Activated CD4-positive, alpha-beta T cell treated with anti-CD3 and anti-CD28 coated beads, Interleukin-2, amount 50 U/mL, for 16 hours (primary cell): ENCODE measurements at regions not wholly inside any gene's neighbourhood (a gene's known extent, or its start where the extent isn't known, plus 50 kb on each side); places are given as distances from the start of the nearest gene placed in this dataset.

ENCODE experiments used
- DNase-seq: peaks from one replicate; pipeline ENCODE4 v3.0.0-alpha.2; 2020

DNA sequence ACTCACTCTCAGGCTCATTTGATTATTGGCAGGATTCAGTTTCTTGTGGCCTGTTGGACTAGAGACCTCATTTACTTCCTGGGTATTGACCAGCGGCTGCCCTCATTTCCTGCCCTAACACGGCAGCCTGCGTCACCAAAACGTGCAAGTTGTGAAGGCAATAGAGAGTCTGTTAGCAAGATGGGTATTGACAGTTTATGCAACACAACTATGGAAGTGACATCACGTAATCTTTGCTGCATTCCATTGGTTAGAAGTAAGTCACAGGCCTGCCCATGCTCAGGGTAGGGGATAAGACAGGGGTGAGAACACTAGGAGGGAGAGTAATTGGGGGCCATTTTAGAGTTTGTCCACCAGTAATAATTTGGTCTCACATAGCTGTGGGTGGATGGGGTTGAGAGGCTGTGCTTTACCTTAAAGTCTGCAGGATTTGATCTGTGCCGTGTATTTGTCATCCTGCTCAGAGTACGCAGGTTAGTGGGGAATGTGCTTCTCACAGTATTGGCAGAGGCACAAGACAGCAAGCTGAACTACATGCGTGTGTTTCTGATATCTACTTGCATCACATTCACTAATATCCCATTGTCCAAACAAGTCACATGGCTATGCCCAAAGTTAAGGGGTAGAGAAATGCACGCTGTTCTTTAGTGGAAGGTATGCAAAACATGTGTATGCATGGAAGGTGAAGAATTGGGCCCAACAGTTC, 83.3 kb downstream of the EDEM1 start:
- no peak for DNase-seq

DNA sequence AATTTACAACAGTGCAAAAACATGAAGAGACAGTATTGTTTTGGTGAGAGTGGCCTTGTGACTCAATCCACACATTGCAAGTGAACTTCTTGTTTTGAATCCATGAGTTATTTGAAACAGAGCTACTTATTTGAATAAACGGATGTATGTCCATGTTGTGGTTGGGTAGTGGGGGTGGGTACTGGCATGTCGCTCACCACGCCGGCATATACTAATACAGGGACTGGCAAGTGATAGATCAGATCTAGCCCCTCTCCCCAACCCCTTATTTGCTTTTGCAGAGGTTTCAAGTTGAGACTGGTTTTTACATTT, 83.8 kb downstream of the EDEM1 start:
- peak; percentile 6 for DNase-seq

GRCh38 chr3:5272387-5272786, 84.9 kb downstream of the EDEM1 start:
- no peak for DNase-seq

DNA sequence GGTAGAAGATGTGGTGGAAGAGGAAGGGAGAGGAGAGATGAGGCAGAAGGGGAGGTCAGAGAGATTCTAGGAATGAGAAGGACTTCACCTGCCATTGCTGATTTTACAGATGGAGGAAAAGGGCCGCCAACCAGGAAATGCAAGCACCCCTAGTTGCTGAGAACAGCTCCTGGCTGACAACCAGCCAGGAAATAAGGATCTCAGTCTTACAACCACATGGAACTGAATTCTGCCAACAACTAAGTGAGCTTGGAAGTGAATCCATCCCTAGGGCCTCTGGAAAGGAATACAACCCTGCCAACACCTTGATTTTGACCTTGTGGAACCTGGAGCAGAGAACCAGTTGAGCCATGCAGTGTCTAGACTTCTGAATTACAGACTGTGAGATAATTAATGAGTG, 86.6 kb downstream of the EDEM1 start:
- DNase-seq = no peak

GRCh38 chr3:5275529-5275928, 88.0 kb downstream of the EDEM1 start:
- DNase-seq = no peak

- no peak for DNase-seq
These were observed 89.4 kb downstream of the EDEM1 start for GRCh38 chr3:5276934-5277333.

DNA sequence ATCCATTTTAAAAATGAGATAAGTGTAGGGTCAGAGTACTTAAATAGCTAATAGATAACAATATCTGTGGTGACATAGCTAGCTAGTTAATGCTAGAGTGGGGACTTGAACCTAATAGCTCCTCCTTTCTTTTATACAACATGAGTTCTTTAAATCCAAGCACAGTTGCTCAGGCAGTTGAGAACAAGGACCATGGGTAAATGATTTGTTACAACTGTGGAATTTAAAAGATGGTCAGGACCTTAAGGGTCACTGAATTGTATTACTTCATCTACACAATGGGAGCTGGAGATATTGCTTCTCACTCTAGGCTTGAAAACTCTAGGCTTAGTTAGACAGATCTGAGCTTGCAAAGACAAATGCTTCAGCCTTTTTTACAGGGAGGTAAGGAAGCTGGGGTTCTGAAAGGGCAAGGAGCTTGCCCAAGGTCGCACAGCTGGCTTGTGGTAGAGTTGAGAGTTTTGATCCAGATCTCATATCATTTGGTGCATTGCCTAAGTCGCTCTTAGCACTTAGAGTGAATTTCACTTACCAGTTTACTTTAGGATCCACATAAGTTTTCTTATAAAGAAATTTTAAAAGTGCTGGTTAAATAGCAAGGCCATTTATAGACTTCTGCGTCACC, 90.2 kb downstream of the EDEM1 start:
- DNase-seq = no peak

DNA sequence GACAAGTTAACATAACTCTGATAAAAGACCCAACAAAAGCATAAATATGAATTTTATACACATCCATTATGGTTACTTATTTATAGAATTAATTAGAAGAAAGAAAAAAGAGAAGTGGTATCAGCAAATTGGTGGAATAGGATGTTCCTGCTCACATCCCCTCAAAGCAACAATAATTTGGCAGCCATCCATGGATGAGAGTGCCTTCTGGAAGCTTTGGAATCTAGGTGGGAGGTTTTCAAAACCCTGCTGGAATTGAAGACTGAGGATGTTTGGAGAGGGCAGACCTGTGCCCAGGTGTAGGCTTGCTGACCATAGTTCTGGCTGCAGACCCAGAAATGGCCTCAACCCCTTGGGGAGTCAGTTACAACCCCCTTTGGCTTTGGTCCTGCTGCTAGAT, 91.2 kb downstream of the EDEM1 start:
- no peak for DNase-seq

DNA sequence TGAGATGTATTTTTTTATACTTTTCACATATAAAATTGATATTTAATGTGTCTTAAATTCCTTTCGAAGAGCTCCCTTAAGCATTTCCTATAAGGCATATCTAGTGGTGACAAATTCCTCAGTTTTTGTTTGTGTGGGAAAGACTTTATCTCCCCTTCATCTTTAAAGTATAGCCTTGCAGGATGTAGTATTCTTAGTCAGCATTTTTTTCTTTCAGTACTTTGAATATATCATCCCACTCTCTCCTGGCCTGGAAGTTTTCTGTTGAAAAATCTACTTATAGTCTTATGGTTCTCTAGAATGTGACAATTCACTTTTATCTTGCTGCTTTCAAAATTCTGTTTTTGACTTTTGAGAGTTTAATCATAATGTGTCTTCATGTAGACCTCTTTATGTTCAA, 95.2 kb downstream of the EDEM1 start:
- DNase-seq = no peak

DNA sequence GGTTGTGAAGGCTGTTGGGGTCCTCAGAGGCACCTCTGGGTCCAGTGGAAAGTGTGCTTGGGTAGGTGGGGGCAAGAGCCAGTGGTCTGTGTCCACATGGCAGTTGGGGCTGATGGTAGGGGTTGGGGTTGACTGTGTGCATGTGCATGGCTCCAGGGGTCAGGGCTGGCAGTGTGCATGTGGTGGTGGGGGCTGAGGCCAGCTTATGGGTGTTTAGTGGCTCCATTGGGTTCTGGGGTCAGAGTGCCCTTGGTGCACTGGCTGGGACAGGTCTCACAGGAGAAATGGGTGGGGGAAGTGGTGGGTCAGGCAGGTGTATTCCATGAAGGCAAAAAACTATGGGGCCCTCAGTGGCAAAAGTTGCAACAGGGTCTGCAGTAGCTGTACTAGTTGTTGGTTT, 97.9 kb downstream of the EDEM1 start:
- DNase-seq = no peak

GRCh38 chr3:5290915-5291314, 103.4 kb downstream of the EDEM1 start:
- no peak for DNase-seq

GRCh38 chr3:5292512-5292911, 105.0 kb downstream of the EDEM1 start:
- no peak for DNase-seq

DNA sequence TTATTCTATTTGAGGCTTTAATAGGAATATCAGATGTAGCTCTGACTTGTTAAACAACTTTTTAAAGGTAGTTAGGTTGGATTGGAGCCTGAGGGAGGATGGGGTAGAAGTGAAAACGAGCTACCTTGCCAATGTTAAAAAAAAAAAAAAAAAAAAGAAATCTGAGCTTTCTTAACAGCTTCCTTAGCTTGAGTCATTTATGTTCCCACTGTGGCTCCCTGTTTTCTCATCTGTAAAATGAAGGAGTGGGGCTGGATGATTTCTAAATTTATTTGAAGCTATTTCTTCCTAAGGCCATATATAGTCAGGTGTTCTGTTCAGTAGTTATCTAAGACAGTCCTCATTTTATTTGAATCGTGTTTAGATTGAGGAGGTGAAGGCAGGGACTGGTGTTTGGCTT, 105.7 kb downstream of the EDEM1 start:
- no peak for DNase-seq

DNA sequence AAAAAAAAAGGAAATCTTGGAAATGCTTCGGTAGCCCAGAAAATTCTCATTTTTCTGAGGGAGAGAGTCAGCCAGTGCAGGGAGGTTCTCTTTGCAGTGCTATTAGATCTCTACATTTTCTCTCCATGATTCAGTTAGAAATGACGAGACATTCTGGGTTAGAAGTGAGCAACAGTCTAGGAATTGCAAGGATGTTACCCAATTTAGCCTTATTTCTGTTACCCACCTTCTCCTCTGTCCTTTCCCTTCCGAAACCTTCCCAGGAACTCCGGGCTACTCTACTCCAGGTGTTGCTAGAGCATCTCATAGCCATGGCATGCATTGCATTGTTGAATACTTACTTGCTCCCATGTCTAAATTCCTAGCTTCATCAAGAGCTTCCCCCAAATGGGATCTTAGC, 106.8 kb downstream of the EDEM1 start:
- DNase-seq = no peak

GRCh38 chr3:5295191-5295690, 107.7 kb downstream of the EDEM1 start:
- DNase-seq = no peak

DNA sequence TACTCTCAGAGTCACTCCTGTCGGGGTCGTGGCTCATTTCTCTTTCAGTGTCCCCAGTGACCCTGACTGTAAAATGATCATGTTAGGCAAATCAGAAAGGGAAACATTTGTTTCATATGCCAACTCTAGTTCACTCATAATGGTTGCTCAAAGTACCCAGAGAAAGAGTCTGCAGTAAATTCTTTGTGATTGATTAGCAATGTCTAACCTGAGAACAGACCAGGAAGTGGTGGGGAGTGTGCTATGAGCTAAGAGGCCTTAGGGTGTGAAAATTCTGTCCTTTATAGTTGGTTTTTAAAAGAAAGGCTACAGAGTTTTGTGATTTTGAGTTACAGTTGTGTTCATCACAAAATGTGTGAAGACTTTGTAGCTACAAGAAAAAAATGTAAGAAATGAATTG, 108.9 kb downstream of the EDEM1 start:
- peak; percentile 12 for DNase-seq

DNA sequence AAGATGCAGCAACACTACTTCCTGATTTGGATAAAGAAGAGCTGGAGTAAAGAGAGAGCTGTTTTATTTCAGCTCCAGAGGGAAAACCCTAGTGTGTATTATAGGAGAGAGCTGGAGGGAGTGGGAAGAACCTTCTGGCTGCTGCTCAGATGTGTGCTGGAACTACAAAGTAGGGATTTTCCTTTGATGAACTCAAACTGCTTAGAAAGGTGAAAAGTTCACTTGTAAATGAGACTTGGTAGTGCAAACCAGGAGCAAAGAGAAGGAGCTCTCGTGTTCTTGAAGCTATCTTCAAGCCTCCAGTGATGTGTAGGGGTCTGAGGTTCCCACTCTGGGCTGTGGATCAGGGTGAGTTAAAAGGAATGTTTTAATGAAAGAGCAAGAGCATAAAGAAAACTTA, 110.4 kb downstream of the EDEM1 start:
- no peak for DNase-seq

DNA sequence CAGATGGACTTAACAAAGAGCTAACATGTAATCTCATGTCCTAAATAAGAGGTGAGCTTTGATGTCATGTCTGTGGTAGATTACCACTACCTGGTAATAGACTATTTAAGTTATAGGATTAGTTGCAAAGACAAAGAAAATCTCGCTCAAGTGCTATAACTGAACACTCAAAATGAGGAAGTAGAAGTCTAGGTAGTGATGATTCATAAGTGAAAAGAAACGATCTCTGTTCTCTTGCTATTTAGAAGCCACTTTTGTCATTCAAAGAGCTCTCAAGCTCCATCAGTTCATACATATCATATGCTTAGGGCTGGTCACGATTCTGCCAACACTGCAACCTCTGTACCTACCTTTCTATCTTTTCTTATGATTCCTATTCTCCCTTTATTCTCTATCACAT, 110.9 kb downstream of the EDEM1 start:
- peak; percentile 23 for DNase-seq

- no peak for DNase-seq
These were observed 111.7 kb downstream of the EDEM1 start for GRCh38 chr3:5299161-5299560.

DNA sequence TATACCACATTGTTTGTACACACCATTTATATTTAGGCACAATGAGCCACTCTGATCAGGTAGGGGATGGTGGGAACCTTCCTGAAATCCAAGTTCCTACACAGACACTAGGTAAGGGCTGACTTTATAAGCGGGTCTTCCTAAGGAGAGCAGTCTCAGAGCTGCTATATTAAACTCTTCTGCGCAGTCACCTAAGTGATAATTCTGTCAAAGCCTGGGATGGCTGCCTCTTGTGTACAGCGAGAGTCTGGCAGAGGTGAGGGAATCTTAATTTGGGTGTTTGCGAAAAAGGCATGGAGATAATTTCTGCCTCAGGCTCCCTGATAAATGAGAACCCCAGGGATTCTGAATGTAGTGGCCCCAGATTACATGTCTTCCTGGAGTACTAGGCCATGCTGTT, 113.1 kb downstream of the EDEM1 start:
- no peak for DNase-seq

DNA sequence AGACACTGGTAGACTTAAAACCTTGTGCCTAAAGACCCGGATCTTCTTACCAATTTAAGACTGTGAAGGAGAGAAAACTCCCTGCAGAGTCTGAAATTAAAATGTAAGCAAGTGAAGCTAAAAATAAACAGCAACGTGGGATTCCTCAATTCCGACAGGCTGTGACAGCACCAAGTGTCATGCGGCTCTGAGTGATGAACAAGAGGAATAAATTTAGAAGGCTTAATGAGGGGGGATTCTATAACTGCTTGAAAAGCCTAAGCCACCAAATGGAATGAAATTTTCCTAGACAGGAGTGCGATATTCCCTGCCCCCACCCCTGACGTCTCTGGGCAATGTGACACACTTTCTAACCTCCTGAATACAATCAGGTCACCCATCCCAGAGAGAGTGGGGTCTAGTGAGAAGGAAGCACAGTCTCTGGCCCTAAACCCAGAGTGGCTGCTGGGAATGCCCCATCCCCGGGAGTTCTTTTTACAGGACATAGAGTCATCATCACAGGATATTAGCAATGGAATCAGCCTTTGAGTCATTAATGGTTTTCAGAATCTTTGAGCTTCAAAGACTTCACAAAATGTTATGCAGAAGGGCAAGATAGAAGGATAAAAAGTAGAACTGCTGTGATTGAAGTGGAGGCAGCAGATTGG, 114.3 kb downstream of the EDEM1 start:
- DNase-seq = no peak

GRCh38 chr3:5302661-5303060, 115.2 kb downstream of the EDEM1 start:
- DNase-seq = no peak

DNA sequence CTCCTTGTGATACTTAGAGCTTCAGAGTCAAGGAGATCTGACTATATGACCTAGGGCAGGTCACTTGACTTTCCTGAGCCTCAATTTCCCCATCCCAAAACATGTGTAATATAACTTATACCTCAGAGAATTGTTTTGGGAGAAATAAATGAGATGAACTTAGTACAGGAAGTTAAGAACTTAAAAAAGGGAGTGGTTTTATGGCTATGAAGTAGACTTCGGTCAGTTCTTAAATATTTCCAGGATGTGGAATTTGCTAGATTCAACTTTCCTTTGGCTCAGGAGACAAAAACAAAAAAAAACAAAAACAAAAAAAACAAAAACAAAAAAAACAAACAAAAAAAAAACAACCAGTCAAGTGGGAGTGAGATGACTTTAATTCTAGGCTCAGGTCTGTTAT, 116.7 kb downstream of the EDEM1 start:
- DNase-seq = no peak
